ENCODE measurements at regions not wholly inside any gene's neighbourhood (a gene's known extent, or its start where the extent isn't known, plus 50 kb on each side); places are given as distances from the start of the nearest gene placed in this dataset.

DNA sequence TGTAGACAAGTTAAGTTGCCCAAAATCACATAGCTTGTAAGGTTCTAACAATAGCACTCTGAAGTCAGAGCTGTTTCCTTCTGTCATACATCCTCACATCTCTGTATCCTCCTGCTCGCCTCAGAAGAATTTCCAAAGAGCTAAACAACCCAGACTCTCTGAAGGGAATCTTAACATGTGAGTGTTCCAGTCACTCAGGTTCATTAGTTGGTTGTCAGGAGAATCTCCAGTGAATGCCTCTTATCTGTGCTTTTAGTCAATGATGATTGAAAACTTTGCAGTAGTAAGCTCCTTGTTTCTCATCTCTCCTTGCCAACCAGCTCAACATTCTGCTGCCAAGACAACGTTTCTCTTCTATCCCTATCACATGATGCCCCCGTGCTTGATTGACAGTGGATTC lies 195.5 kb downstream of the C11orf91 start:
- 83% methylated on average over 1 of the region's 3 CpGs for WGBS (ENCODE audit: insufficient coverage)
- intact Hi-C loops (cut with micrococcal nuclease): no loop called here
- no peak overlapping the region for H3K27ac Mint-ChIP-seq
- Histone ChIP-seq H3K9me3 (ENCODE audit: control insufficient read depth, insufficient read depth, low read length) (no peaks in the 10 kb centered on the region), H3K4me1 (ENCODE audit: control insufficient read depth, insufficient read depth, low read length) (no peaks in the 10 kb centered on the region), H3K4me3 (ENCODE audit: low read length) (no peak overlapping the region), H3K27ac (ENCODE audit: low read length) (no peak overlapping the region), H3K27me3 (ENCODE audit: control insufficient read depth, insufficient read depth, low read length) (no peaks in the 10 kb centered on the region), H3K36me3 (ENCODE audit: control insufficient read depth, insufficient read depth, low read length) (no peaks in the 10 kb centered on the region)
- peaks cover 6 to 10% of the 10 kb centered on the region in 2 donors for H3K27me3 Mint-ChIP-seq (ENCODE audit: low read depth in 2 of 2)
- H3K36me3 Mint-ChIP-seq: no peaks in the 10 kb centered on the region
- TF ChIP-seq, protein P1, sequence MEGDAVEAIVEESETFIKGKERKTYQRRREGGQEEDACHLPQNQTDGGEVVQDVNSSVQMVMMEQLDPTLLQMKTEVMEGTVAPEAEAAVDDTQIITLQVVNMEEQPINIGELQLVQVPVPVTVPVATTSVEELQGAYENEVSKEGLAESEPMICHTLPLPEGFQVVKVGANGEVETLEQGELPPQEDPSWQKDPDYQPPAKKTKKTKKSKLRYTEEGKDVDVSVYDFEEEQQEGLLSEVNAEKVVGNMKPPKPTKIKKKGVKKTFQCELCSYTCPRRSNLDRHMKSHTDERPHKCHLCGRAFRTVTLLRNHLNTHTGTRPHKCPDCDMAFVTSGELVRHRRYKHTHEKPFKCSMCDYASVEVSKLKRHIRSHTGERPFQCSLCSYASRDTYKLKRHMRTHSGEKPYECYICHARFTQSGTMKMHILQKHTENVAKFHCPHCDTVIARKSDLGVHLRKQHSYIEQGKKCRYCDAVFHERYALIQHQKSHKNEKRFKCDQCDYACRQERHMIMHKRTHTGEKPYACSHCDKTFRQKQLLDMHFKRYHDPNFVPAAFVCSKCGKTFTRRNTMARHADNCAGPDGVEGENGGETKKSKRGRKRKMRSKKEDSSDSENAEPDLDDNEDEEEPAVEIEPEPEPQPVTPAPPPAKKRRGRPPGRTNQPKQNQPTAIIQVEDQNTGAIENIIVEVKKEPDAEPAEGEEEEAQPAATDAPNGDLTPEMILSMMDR (IDR thresholded peaks at IDR 0.05): no peak
- ATAC-seq (no peak), DNase-seq (no peak)
- H3K4me3 Mint-ChIP-seq: no peak overlapping the region
- no peaks in the 10 kb centered on the region for H3K4me1 Mint-ChIP-seq
- peaks cover 0 to 2% of the 10 kb centered on the region in 2 donors for H3K9me3 Mint-ChIP-seq

DNA sequence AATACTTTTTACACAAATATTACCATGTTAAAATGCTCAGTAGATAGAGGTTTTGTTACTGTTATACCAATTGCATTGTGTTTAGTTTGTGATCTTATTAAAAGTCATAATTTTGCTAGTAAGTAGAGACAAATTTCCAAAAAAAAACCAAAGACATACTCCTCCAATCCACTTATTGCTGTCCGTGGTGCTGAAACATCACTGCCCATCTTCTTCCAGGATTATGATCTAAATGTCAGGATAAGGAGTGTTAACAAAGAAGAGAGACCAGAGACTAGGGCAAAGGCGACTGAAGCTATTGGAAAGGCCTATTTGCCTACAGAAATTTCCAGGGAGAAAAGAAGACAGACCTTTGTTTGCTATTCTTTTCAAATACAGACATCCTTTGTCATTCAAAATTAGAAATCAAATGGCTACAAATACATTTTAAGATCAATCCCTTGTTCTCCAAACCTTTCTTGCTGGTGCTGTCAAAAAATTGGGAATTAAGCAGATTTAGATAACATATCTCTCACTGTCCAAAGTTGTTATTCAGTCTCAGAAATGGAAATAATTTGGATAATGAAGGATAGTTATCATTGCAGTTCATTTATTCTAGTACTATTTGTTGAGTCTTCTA lies 199.7 kb downstream of the C11orf91 start:
- no peak overlapping the region for H3K27ac ChIP-seq (ENCODE audit: low read length)
- ATAC-seq (no peak), DNase-seq (no peak)
- WGBS (ENCODE audit: insufficient coverage): 27% methylated on average over 1 of the region's 2 CpGs
- no peaks in the 10 kb centered on the region for H3K27me3 ChIP-seq (ENCODE audit: control insufficient read depth, insufficient read depth, low read length)
- Mint-ChIP-seq H3K36me3 (no peaks in the 10 kb centered on the region), H3K4me3 (no peak overlapping the region), H3K4me1 (no peaks in the 10 kb centered on the region), H3K27me3 (ENCODE audit: low read depth in 2 of 2) (peaks cover 0 to 14% of the 10 kb centered on the region in 2 donors), H3K9me3 (peaks cover 4 to 5% of the 10 kb centered on the region in 2 donors), H3K27ac (no peak overlapping the region)
- no peaks in the 10 kb centered on the region for H3K36me3 ChIP-seq (ENCODE audit: control insufficient read depth, insufficient read depth, low read length)
- no peaks in the 10 kb centered on the region for H3K4me1 ChIP-seq (ENCODE audit: control insufficient read depth, insufficient read depth, low read length)
- intact Hi-C loops (cut with micrococcal nuclease): no loop called here
- H3K9me3 ChIP-seq (ENCODE audit: control insufficient read depth, insufficient read depth, low read length): no peaks in the 10 kb centered on the region
- no peak overlapping the region for H3K4me3 ChIP-seq (ENCODE audit: low read length)
- TF ChIP-seq, protein P1 (IDR thresholded peaks at IDR 0.05): no peak

DNA sequence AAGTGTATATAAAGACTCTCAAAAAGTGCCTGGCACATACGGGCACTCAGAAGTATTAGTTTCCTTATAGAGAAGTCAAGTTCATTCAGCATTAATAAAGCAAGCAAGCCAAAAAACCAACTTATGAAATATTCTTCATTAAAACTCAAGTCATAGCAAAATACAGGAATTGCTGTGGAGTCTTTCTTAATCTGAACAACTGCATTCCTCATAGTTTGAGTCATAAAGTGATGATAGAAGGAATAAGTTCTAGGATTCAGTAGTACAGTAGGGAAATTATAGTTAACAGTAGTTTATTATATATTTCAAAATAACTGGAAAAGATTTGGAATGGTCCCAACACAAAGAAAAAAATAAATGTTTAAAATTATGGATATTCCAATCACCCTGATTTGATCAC lies 200.3 kb downstream of the C11orf91 start:
- Histone ChIP-seq H3K9me3 (ENCODE audit: control insufficient read depth, insufficient read depth, low read length) (no peaks in the 10 kb centered on the region), H3K4me1 (ENCODE audit: control insufficient read depth, insufficient read depth, low read length) (no peaks in the 10 kb centered on the region), H3K36me3 (ENCODE audit: control insufficient read depth, insufficient read depth, low read length) (no peaks in the 10 kb centered on the region), H3K27ac (ENCODE audit: low read length) (no peak overlapping the region), H3K27me3 (ENCODE audit: control insufficient read depth, insufficient read depth, low read length) (no peaks in the 10 kb centered on the region), H3K4me3 (ENCODE audit: low read length) (no peak overlapping the region)
- peaks cover 4 to 5% of the 10 kb centered on the region in 2 donors for H3K9me3 Mint-ChIP-seq
- H3K36me3 Mint-ChIP-seq: no peaks in the 10 kb centered on the region
- H3K4me3 Mint-ChIP-seq: no peak overlapping the region
- ATAC-seq: no peak
- DNase-seq: no peak
- H3K27ac Mint-ChIP-seq: no peak overlapping the region
- no CpG with 5 or more reads among the region's 1 CpG for WGBS (ENCODE audit: insufficient coverage)
- no peaks in the 10 kb centered on the region for H3K4me1 Mint-ChIP-seq
- H3K27me3 Mint-ChIP-seq (ENCODE audit: low read depth in 2 of 2): peaks cover 0 to 12% of the 10 kb centered on the region in 2 donors
- intact Hi-C loops (cut with micrococcal nuclease): no loop called here
- TF ChIP-seq, protein P1 (IDR thresholded peaks at IDR 0.05): no peak

DNA sequence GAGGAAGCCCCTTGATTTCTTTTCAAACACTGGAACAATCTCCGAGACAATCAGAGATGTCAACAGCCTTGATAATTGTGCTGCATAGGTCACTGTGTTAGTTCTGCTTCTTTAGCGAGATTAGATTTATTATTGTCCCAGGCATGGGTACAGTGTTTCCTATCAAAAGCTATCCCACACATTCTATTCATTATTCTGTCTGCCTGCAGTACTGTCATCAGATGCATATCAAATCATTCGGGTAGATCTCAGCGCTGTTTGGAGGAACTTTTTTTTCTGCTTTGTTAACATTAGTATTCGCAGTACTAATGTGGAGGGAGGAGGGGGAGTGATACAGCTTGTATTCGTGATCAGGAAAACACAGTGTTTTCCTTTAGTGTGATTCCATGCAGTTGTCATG lies 208.0 kb downstream of the C11orf91 start:
- DNase-seq: no peak

More for the DNA sequence above, 208.0 kb downstream of the C11orf91 start:
- Mint-ChIP-seq H3K27ac (no peak overlapping the region), H3K4me3 (no peak overlapping the region), H3K27me3 (ENCODE audit: low read depth in 2 of 2) (peaks cover 6 to 25% of the 10 kb centered on the region in 2 donors), H3K4me1 (no peaks in the 10 kb centered on the region), H3K9me3 (peaks cover 3 to 4% of the 10 kb centered on the region in 2 donors), H3K36me3 (no peaks in the 10 kb centered on the region)
- no peak for ATAC-seq
- no peaks in the 10 kb centered on the region for H3K4me1 ChIP-seq (ENCODE audit: control insufficient read depth, insufficient read depth, low read length)
- no peak overlapping the region for H3K27ac ChIP-seq (ENCODE audit: low read length)
- H3K36me3 ChIP-seq (ENCODE audit: control insufficient read depth, insufficient read depth, low read length): no peaks in the 10 kb centered on the region
- intact Hi-C loops (cut with micrococcal nuclease): no loop called here
- WGBS (ENCODE audit: insufficient coverage): 64% methylated on average over 6 of the region's 6 CpGs
- TF ChIP-seq, protein P1 (IDR thresholded peaks at IDR 0.05): no peak
- H3K4me3 ChIP-seq (ENCODE audit: low read length): no peak overlapping the region
- H3K9me3 ChIP-seq (ENCODE audit: control insufficient read depth, insufficient read depth, low read length): no peaks in the 10 kb centered on the region
- H3K27me3 ChIP-seq (ENCODE audit: control insufficient read depth, insufficient read depth, low read length): no peaks in the 10 kb centered on the region

Data from natural killer cell (primary cell).